ENCODE measurements at regions not wholly inside any gene's neighbourhood (a gene's known extent, or its start where the extent isn't known, plus 50 kb on each side); places are given as distances from the start of the nearest gene placed in this dataset.

GRCh38 chr20:17171746-17172280 lies 55.0 kb upstream of the PCSK2 start:
- DNase-seq = no peak

GRCh38 chr20:17172836-17173516 lies 53.9 kb upstream of the PCSK2 start:
- Histone ChIP-seq H3K4me1 (peaks cover 23% of the 10 kb centered on the region), H3K36me3 (no peaks in the 10 kb centered on the region), H3K9me3 (replicated peaks) (no peaks in the 10 kb centered on the region)

More at GRCh38 chr20:17171746-17172280, 55.0 kb upstream of the PCSK2 start:
- Histone ChIP-seq H3K9me3 (replicated peaks) (no peaks in the 10 kb centered on the region), H3K4me1 (peaks cover 23% of the 10 kb centered on the region), H3K36me3 (no peaks in the 10 kb centered on the region), H3K4me3 (no peak overlapping the region), H3K27me3 (no peaks in the 10 kb centered on the region), H3K27ac (no peak overlapping the region)

More at GRCh38 chr20:17172836-17173516, 53.9 kb upstream of the PCSK2 start:
- no peaks in the 10 kb centered on the region for H3K27me3 ChIP-seq
- DNase-seq = no peak
- H3K4me3 ChIP-seq = no peak overlapping the region
- peak overlapping the region; percentile 37; the same call in 1 of the 2 replicates for H3K27ac ChIP-seq

Data from SJCRH30 (cell line).